Muscle of leg (tissue), 3 donors: ENCODE measurements at regions not wholly inside any gene's neighbourhood (a gene's known extent, or its start where the extent isn't known, plus 50 kb on each side); places are given as distances from the start of the nearest gene placed in this dataset.
A peak's percentile ranks its signal among the peaks of the same experiment; 100 is the strongest.

Source experiments
- DNase-seq: peaks from one replicate; pipeline ENCODE4 v3.0.0; 2013
- H3K27ac ChIP-seq: one replicate; pipeline ENCODE4 v1.5.1; 2013; ENCODE audit warnings: mild to moderate bottlenecking, low read length, control low read depth
- H3K27me3 ChIP-seq: one replicate; pipeline ENCODE4 v1.6.1; 2013; ENCODE audit warnings: low read length; ENCODE audit not compliant: control insufficient read depth, insufficient read depth
- H3K36me3 ChIP-seq: one replicate; pipeline ENCODE4 v1.6.1; 2013; ENCODE audit warnings: low read length; ENCODE audit not compliant: control insufficient read depth, insufficient read depth
- H3K4me1 ChIP-seq: one replicate; pipeline ENCODE4 v1.6.1; 2013; ENCODE audit warnings: low read length; ENCODE audit not compliant: control insufficient read depth, insufficient read depth
- H3K4me3 ChIP-seq: one replicate; pipeline ENCODE4 v1.5.1; 2013; ENCODE audit warnings: low read length, control low read depth
- H3K9me3 ChIP-seq: replicated peaks from 2 replicates; pipeline ENCODE4 v1.6.1; 2013; ENCODE audit warnings: low read depth, low read length; ENCODE audit not compliant: control insufficient read depth
- WGBS: methylation state at CpG from one replicate; pipeline ENCODE4 v1.1.5; 2013; ENCODE audit warnings: missing lambda C conversion rate; ENCODE audit not compliant: insufficient coverage; 5-methylcytosine and 5-hydroxymethylcytosine counted together

- no peak overlapping the region for H3K27ac ChIP-seq
- H3K4me3 ChIP-seq, result no peak overlapping the region
- WGBS, result no CpG with 5 or more reads among the region's 1 CpG
- no peaks in the 10 kb centered on the region for H3K4me1 ChIP-seq
- no peaks in the 10 kb centered on the region for H3K36me3 ChIP-seq
- no peaks in the 10 kb centered on the region for H3K9me3 ChIP-seq
- H3K27me3 ChIP-seq, result no peaks in the 10 kb centered on the region
- DNase-seq, result peak; percentile 15
These were observed 789.0 kb upstream of the ROBO1 start for GRCh38 chr3:80556763-80557162.

- Histone ChIP-seq H3K4me3 (no peak overlapping the region), H3K9me3 (no peaks in the 10 kb centered on the region), H3K27me3 (no peaks in the 10 kb centered on the region), H3K4me1 (no peaks in the 10 kb centered on the region), H3K36me3 (no peaks in the 10 kb centered on the region), H3K27ac (no peak overlapping the region)
- DNase-seq, result no peak
- 80% methylated on average over 1 of the region's 3 CpGs for WGBS
These were observed 786.5 kb upstream of the ROBO1 start for GRCh38 chr3:80554304-80554703.

GRCh38 chr3:80553211-80553610 lies 785.4 kb upstream of the ROBO1 start:
- H3K4me3 ChIP-seq, result no peak overlapping the region

GRCh38 chr3:80550174-80550573 lies 782.4 kb upstream of the ROBO1 start:
- no peak overlapping the region for H3K27ac ChIP-seq
- H3K36me3 ChIP-seq, result no peaks in the 10 kb centered on the region
- H3K9me3 ChIP-seq, result no peaks in the 10 kb centered on the region
- 59% methylated on average over 3 of the region's 5 CpGs for WGBS
- peak; percentile 71 for DNase-seq
- H3K4me3 ChIP-seq, result no peak overlapping the region
- H3K4me1 ChIP-seq, result no peaks in the 10 kb centered on the region
- H3K27me3 ChIP-seq, result no peaks in the 10 kb centered on the region

More at GRCh38 chr3:80553211-80553610, 785.4 kb upstream of the ROBO1 start:
- no peak for DNase-seq
- H3K36me3 ChIP-seq, result no peaks in the 10 kb centered on the region
- no peak overlapping the region for H3K27ac ChIP-seq
- no peaks in the 10 kb centered on the region for H3K9me3 ChIP-seq
- H3K27me3 ChIP-seq, result no peaks in the 10 kb centered on the region
- H3K4me1 ChIP-seq, result no peaks in the 10 kb centered on the region
- WGBS, result no CpG with 5 or more reads among the region's 4 CpGs

GRCh38 chr3:80549173-80549572 lies 781.4 kb upstream of the ROBO1 start:
- no peak overlapping the region for H3K4me3 ChIP-seq
- DNase-seq, result no peak
- H3K4me1 ChIP-seq, result no peaks in the 10 kb centered on the region
- H3K36me3 ChIP-seq, result no peaks in the 10 kb centered on the region
- 57% methylated on average over 1 of the region's 1 CpG for WGBS
- no peak overlapping the region for H3K27ac ChIP-seq
- no peaks in the 10 kb centered on the region for H3K9me3 ChIP-seq
- H3K27me3 ChIP-seq, result no peaks in the 10 kb centered on the region

- DNase-seq, result no peak
- H3K27me3 ChIP-seq, result no peaks in the 10 kb centered on the region
- WGBS, result no CpG with 5 or more reads among the region's 2 CpGs
- no peaks in the 10 kb centered on the region for H3K4me1 ChIP-seq
- H3K27ac ChIP-seq, result no peak overlapping the region
- H3K36me3 ChIP-seq, result no peaks in the 10 kb centered on the region
- no peak overlapping the region for H3K4me3 ChIP-seq
- H3K9me3 ChIP-seq, result no peaks in the 10 kb centered on the region
These were observed 775.4 kb upstream of the ROBO1 start for GRCh38 chr3:80543154-80543553.

- Histone ChIP-seq H3K9me3 (no peaks in the 10 kb centered on the region), H3K27ac (no peak overlapping the region), H3K27me3 (no peaks in the 10 kb centered on the region), H3K4me1 (no peaks in the 10 kb centered on the region), H3K36me3 (no peaks in the 10 kb centered on the region), H3K4me3 (no peak overlapping the region)
- no peak for DNase-seq
These were observed 774.7 kb upstream of the ROBO1 start for GRCh38 chr3:80542456-80542855.

- no peaks in the 10 kb centered on the region for H3K27me3 ChIP-seq
- H3K4me1 ChIP-seq, result no peaks in the 10 kb centered on the region
- H3K9me3 ChIP-seq, result no peaks in the 10 kb centered on the region
- DNase-seq, result no peak
- 100% methylated on average over 1 of the region's 4 CpGs for WGBS
- H3K4me3 ChIP-seq, result no peak overlapping the region
- no peak overlapping the region for H3K27ac ChIP-seq
- no peaks in the 10 kb centered on the region for H3K36me3 ChIP-seq
These were observed 769.9 kb upstream of the ROBO1 start for GRCh38 chr3:80537680-80538079.

GRCh38 chr3:80535286-80535685 lies 767.5 kb upstream of the ROBO1 start:
- H3K9me3 ChIP-seq, result no peaks in the 10 kb centered on the region
- DNase-seq, result no peak
- no peaks in the 10 kb centered on the region for H3K36me3 ChIP-seq
- no peaks in the 10 kb centered on the region for H3K27me3 ChIP-seq
- no peaks in the 10 kb centered on the region for H3K4me1 ChIP-seq
- WGBS, result no CpG with 5 or more reads among the region's 1 CpG
- no peak overlapping the region for H3K4me3 ChIP-seq
- no peak overlapping the region for H3K27ac ChIP-seq

- H3K4me1 ChIP-seq, result no peaks in the 10 kb centered on the region
- no peak for DNase-seq
- no peaks in the 10 kb centered on the region for H3K9me3 ChIP-seq
- no peaks in the 10 kb centered on the region for H3K36me3 ChIP-seq
- H3K27me3 ChIP-seq, result no peaks in the 10 kb centered on the region
- WGBS, result no CpG with 5 or more reads among the region's 3 CpGs
- no peak overlapping the region for H3K27ac ChIP-seq
- H3K4me3 ChIP-seq, result no peak overlapping the region
These were observed 765.8 kb upstream of the ROBO1 start for GRCh38 chr3:80533553-80533952.

GRCh38 chr3:80526153-80526552 lies 758.4 kb upstream of the ROBO1 start:
- WGBS, result no CpG with 5 or more reads among the region's 4 CpGs
- Histone ChIP-seq H3K9me3 (no peaks in the 10 kb centered on the region), H3K27ac (no peak overlapping the region), H3K4me3 (no peak overlapping the region), H3K36me3 (no peaks in the 10 kb centered on the region), H3K4me1 (no peaks in the 10 kb centered on the region), H3K27me3 (no peaks in the 10 kb centered on the region)
- DNase-seq, result no peak
